ENCODE measurements at regions not wholly inside any gene's neighbourhood (a gene's known extent, or its start where the extent isn't known, plus 50 kb on each side); places are given as distances from the start of the nearest gene placed in this dataset.

DNA sequence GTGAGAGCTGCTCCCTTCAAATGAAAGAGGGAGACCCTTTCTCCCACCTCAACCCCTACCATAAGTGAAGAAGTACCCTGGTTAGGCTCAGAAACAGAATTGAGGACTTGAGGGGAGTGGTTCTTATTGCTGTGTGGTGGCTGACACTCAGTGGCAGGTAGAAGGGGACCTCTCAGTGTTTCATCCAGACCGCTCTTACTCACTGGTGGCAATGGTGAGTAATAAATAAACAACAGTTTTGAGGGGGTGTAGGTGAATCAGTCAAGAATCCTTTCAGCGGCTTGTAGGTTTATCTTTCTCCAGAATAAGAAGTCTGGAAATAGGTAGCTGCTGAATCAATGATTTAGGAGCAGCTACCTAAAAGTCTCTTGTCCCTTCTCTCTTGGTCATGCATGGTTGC lies 403.4 kb upstream of the B3GAT1 start:
- Histone ChIP-seq H3K4me1 (replicated peaks in 1 of 2) (no peaks in the 10 kb centered on the region), H3K9me3 (replicated peaks in 1 of 3) (peaks cover 0 to 4% (median 0%) of the 10 kb centered on the region in 3 donors), H3K4me3 (no peak overlapping the region), H3K27me3 (no peaks in the 10 kb centered on the region), H3K27ac (no peak overlapping the region), H3K36me3 (replicated peaks in 1 of 2) (no peaks in the 10 kb centered on the region)
- no peak for TF ChIP-seq POLR2A (IDR thresholded peaks at IDR 0.05)
- TF ChIP-seq, protein P1, sequence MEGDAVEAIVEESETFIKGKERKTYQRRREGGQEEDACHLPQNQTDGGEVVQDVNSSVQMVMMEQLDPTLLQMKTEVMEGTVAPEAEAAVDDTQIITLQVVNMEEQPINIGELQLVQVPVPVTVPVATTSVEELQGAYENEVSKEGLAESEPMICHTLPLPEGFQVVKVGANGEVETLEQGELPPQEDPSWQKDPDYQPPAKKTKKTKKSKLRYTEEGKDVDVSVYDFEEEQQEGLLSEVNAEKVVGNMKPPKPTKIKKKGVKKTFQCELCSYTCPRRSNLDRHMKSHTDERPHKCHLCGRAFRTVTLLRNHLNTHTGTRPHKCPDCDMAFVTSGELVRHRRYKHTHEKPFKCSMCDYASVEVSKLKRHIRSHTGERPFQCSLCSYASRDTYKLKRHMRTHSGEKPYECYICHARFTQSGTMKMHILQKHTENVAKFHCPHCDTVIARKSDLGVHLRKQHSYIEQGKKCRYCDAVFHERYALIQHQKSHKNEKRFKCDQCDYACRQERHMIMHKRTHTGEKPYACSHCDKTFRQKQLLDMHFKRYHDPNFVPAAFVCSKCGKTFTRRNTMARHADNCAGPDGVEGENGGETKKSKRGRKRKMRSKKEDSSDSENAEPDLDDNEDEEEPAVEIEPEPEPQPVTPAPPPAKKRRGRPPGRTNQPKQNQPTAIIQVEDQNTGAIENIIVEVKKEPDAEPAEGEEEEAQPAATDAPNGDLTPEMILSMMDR (IDR thresholded peaks at IDR 0.05), result no peak
- DNase-seq, result no peak
- WGBS, 4 donors, result 85 to 89% (median 86%) methylated on average over 2 of the region's 2 CpGs
- intact Hi-C loops (cut with DNase I), result no loop called here

DNA sequence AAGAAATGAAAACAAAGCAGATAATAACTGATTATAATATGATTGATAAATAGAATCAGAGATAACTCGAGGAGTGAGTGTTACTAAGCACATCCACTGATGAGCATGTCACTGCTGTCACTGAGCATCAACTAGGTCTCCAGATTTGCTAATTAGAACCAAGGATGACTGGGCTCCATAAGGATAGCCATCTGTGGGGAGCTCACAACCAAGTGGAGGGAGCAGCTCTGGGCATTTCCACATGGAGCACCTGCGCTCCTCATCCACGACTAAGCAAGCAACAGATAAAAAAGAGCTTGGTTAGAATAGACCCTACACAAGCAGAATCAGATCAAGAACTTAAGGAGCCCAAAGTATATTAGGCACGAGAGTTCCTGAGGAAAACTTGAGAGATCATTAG lies 396.0 kb upstream of the B3GAT1 start:
- WGBS, 4 donors, result 61 to 75% (median 72%) methylated on average over 4 of the region's 4 CpGs

DNA sequence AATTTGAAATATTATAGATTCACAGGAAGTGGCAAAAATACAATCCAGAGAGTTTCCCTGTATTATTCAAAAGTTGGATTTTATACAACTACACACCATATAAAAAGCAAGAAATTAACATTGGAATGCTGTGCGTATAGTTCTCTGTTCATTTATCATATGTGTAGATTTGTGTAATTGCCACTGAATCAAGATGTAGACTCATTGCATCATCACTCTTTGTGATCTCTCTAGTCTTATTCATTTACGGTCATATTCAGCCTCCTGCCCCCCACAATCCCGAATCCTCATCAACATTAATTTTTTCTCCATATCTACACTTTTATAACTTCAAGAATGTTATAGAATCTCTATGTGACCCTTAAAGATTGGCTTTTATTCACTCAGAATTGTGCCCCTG lies 390.6 kb upstream of the B3GAT1 start:
- H3K27me3 ChIP-seq, result peaks cover 10% of the 10 kb centered on the region
- no peak for TF ChIP-seq POLR2A (IDR thresholded peaks at IDR 0.05)
- TF ChIP-seq, protein P1 (IDR thresholded peaks at IDR 0.05), result no peak
- no peak for DNase-seq
- H3K27ac ChIP-seq, result no peak overlapping the region
- no peaks in the 10 kb centered on the region for H3K9me3 ChIP-seq (replicated peaks in 1 of 3)
- intact Hi-C loops (cut with DNase I), result no loop called here
- H3K36me3 ChIP-seq (replicated peaks in 1 of 2), result no peaks in the 10 kb centered on the region
- H3K4me3 ChIP-seq, result no peak overlapping the region
- WGBS, 4 donors, result 62 to 70% (median 66%) methylated on average over 3 of the region's 3 CpGs
- H3K4me1 ChIP-seq (replicated peaks in 1 of 2), result no peaks in the 10 kb centered on the region

More for the DNA sequence above, 396.0 kb upstream of the B3GAT1 start:
- DNase-seq, result no peak
- Histone ChIP-seq H3K4me1 (replicated peaks in 1 of 2) (no peaks in the 10 kb centered on the region), H3K4me3 (no peak overlapping the region), H3K27me3 (peaks cover 4% of the 10 kb centered on the region), H3K27ac (no peak overlapping the region), H3K36me3 (replicated peaks in 1 of 2) (no peaks in the 10 kb centered on the region), H3K9me3 (replicated peaks in 1 of 3) (no peaks in the 10 kb centered on the region)
- intact Hi-C loops (cut with DNase I), result no loop called here
- TF ChIP-seq, protein P1 (IDR thresholded peaks at IDR 0.05), result no peak
- no peak for TF ChIP-seq POLR2A (IDR thresholded peaks at IDR 0.05)

DNA sequence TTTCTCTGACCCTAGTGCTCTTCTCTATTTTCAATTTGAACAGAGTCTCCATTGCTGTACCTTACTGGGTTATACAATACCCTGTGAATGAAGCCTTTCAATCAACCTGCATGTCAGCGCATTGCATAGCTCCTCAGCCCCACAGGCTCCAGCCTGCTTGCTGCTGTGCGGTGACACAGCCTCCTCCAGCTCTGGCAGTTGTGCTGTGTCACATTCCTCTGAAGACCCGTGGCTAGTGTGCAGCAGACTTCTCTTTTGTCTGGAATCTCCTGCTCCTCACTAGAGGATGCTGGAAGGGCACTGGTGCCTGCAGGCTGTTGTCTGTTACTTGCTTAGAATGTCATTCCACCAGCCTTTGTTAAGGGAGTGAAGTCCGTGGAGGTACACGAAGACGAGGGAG lies 390.1 kb upstream of the B3GAT1 start:
- intact Hi-C loops (cut with DNase I), result no loop called here
- no peaks in the 10 kb centered on the region for H3K9me3 ChIP-seq (replicated peaks in 1 of 3)
- peaks cover 11% of the 10 kb centered on the region for H3K27me3 ChIP-seq
- no peak for DNase-seq
- no peaks in the 10 kb centered on the region for H3K36me3 ChIP-seq (replicated peaks in 1 of 2)
- WGBS, 4 donors, result 31 to 42% (median 37%) methylated on average over 6 of the region's 6 CpGs
- TF ChIP-seq POLR2A (IDR thresholded peaks at IDR 0.05), result no peak
- no peak overlapping the region for H3K4me3 ChIP-seq
- no peak overlapping the region for H3K27ac ChIP-seq
- H3K4me1 ChIP-seq (replicated peaks in 1 of 2), result no peaks in the 10 kb centered on the region

DNA sequence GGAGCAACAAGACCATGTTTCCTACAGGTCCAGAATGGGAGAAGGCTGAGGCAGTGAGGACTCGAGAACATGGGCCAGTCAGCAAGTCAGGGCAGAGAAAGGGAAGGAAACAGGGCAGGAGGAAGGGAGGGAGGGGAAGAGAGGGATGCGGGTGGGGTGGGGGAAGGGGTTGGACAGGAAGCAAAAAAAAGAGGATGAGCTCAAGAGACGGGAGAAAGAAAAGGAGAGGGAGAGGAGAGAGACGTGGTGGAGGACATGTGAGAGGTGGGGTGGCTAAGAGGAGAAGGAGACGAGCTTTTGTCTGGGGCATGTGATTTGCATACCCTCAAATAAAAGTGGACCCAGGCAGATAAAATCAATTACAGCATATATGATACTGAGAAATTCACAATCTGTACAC lies 389.5 kb upstream of the B3GAT1 start:
- intact Hi-C loops (cut with DNase I), result no loop called here
- no peak for DNase-seq
- H3K4me3 ChIP-seq, result no peak overlapping the region
- peaks cover 11% of the 10 kb centered on the region for H3K27me3 ChIP-seq
- H3K36me3 ChIP-seq (replicated peaks in 1 of 2), result no peaks in the 10 kb centered on the region
- H3K4me1 ChIP-seq (replicated peaks in 1 of 2), result no peaks in the 10 kb centered on the region
- WGBS, 4 donors, result 9 to 27% (median 12%) methylated on average over 5 of the region's 5 CpGs
- H3K27ac ChIP-seq, result no peak overlapping the region
- TF ChIP-seq, protein P1 (IDR thresholded peaks at IDR 0.05), result no peak
- TF ChIP-seq POLR2A (IDR thresholded peaks at IDR 0.05), result no peak
- no peaks in the 10 kb centered on the region for H3K9me3 ChIP-seq (replicated peaks in 1 of 3)

All from adrenal gland (tissue), 9 donors.